ENCODE measurements at regions not wholly inside any gene's neighbourhood (a gene's known extent, or its start where the extent isn't known, plus 50 kb on each side); places are given as distances from the start of the nearest gene placed in this dataset.

- no peak for TF ChIP-seq CTCF (IDR thresholded peaks at IDR 0.05)
- no peak for TF ChIP-seq POLR2A (IDR thresholded peaks at IDR 0.05)
Measured at GRCh38 chr4:77264826-77265225, 107.8 kb downstream of the CCNG2 start.
